Islet precursor cell (in vitro differentiated cells): ENCODE measurements at regions not wholly inside any gene's neighbourhood (a gene's known extent, or its start where the extent isn't known, plus 50 kb on each side); places are given as distances from the start of the nearest gene placed in this dataset.

Experiments
- DNase-seq: peaks from one replicate; pipeline ENCODE4 v3.0.0-alpha.2; 2018

DNA sequence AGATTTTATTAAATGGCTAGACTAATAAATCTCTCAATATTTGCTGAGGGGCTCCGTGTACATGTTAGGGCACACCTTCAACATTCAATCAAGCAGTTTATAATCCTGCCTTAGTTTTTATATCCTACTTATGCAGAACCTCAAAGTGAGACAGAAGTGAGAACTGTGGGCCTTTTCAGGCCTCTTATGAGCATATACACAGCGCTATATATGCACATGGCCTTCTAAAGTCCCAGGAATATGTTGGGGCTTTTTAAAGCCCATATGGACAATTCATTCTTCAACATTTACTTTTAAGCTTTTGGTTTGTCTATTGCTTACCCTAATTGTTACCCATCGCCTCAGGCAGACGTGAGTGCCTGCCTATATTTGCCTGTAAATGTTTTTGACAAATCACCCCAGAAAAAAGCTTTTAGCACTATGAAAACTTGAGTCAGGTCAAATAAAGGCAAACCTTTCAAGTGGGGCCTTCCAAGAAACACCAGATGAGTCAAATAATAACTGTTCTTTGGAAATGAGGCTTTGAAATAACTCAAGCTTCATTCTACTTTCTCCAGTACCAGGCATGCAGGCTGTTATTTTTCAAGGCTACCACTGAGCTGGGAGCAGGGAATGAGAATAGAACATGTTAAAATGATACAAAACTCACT, 58.2 kb downstream of the ESM1 start:
- DNase-seq, result no peak

- DNase-seq, result no peak
Measured at GRCh38 chr5:54924487-54924886, 60.9 kb downstream of the ESM1 start.

- DNase-seq, result no peak
Measured at GRCh38 chr5:54917323-54917722, 68.1 kb downstream of the ESM1 start.

DNA sequence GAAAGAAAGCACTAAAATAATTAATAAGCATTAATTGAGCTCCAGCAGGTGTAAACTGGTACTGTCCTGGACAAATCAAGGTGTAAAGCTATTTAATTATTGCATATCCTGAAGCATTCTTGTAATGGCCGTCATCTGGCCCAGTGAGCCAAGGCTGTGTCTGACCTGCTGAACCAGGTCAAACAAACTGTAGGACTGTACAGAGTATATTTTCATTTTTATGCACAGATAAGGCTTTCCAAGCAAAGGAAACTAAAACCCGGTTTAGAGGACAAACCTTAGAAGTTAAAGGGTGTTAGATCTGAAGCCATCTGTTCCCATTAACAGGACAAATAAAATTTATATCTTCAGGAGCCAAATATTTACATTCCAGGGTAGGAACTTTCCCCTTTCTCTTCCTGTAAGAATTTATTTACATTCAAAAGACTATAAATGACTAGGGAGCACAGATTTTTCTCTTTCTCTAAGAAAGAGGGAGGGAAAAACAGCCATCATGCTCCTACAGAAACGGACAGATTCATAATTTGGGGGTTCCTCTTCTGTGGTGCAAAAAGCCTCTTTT, 69.8 kb downstream of the ESM1 start:
- no peak for DNase-seq

DNA sequence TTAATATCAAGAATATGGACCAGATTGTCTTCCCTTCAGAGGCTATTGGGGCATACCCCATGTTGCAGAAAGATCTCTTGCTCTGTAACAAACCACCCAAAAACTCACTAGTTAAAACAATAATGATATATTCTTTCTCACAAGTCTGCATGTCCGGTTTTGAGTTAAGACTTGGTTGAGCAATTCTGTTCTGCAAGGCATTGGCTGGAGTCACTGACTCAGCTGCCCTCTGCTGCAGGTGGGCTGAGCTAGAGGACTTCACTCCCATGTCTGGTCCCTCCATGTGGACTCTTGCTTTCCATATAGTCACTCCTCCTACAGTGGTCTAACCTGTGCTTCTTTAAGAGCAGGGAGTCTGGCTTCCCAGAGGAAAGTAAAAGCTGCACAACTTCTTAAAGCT, 73.4 kb downstream of the ESM1 start:
- no peak for DNase-seq

DNA sequence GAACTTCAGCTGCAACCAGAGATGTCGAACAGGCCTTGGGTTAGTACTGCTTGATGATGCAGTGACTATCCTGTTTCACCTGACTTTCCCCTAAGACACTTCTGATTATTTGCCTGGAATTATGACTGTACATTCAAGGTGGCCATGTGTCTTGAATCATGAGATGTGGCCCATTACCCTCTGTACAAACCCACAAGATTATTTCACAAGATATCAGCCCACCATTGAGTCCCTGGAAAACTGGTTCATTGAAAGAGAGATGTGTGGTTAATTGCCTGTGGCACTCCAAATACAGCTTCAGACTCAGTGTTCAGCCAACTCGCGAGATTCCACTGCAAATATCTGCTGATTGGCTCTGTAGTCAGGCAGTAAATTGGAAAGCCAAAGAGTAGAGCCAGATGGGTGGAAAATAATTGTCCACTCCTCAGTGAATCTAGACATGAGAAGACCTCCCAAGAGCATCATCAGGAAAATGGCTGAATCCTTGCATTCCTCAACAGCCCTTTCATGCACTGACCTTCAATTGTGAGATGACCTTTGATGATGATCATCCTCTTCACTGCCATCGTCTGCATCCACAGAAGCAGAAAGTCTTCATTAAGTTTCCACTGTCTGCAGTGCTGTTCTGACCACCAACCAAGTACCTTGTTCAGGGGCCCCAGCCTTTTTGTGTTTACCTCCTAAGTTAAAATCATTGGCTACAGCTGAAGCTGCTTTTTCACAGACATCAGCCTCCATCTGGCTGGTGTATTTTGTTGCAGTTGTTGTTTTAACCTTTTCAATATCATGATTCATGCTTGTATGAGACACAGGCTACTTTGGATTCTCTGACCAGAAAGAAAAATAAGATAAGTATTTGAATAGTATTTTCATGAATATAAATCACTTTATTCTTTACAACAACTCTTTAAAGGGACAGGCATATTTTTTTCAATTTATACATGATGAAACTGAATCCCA, 75.2 kb downstream of the ESM1 start:
- DNase-seq, result no peak

DNA sequence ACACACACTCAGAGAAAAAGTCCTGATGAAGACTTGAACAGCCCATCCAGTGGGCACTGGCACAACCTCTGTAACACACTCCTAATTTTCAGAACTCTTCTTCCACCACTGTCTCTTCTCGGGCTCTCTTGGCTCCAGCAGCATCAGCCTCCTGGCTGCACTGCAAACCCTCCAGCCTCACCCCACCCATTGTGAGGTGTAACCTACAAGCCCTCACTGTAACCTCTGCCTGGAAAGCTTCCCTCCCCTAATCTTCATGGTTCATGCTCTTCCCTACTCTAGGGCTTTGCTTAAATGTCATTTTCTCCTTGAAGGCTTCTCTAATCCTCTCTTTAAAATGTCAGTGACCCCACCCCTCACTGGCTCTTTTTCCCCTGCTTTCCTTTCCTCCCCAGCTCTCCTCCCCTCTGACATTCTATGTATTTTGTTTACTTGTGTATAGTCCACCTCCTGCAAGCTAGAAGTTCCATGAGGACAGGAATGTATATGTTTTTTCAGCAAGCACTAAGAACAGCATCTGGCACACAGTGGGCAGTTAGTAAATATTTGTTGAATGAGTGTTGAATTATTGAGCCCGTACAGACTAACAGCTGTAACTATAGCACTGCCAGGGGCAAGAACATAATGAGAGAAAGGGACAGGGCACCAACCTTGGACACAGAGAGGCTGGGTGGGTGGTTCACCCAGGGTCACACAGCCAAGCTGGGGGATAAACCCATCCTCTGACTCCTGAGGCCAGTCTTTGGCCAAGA, 76.4 kb downstream of the ESM1 start:
- no peak for DNase-seq

DNA sequence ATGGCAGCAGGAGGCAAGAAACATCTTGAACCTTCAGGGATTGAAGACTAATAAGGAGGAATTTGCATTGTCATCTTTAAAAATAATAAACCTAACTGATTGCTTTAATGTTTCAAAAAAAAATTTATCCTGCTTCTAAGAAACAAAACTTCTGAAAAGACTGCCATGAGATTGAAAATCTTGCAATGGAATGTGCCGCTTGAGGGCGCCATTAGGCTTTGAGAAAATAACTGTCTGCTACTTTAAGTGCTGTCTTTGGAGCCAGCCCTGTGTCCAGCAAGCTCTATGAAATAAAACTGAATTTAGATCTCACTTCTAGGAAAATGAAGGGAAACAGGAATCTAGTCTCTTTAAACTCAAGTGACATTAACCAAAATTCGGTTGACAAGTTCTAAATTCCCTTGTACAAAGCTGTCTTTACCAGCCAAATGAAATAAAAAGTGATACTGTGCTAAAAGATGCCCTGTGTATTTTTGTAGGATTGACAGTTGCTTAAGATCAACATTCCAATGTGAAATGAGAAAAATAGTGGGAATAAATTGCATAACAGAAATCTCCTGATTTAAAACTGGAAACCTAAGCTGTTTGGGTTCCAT, 79.4 kb downstream of the ESM1 start:
- DNase-seq, result peak; percentile 63

DNA sequence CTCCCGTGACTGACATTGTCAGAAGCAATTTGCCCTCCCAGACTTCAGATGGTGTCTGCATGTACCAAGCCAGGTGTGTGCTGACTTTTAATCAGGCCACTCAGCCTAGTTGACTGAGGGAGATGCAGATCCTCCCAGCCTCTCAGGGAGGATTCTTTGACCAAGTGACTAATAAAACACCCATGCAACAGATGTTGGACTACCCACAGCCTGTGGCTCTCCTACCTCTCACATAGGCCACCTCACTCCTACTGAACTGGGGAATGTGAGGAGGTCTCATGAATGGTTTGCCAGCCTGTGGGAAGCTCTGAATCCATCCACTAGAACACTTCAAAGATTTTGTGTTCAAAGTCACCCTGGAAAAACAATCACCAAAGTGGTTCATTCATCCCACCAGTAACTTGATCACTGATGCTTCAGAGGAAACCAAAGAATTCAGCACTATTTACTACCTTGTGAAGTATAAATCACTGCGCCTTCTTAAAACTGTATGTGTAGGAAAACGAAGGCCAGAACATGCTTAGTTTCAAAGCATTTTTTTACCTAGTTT, 80.1 kb downstream of the ESM1 start:
- no peak for DNase-seq

- peak; percentile 63 for DNase-seq
Measured at GRCh38 chr5:54904425-54904824, 81.0 kb downstream of the ESM1 start.

DNA sequence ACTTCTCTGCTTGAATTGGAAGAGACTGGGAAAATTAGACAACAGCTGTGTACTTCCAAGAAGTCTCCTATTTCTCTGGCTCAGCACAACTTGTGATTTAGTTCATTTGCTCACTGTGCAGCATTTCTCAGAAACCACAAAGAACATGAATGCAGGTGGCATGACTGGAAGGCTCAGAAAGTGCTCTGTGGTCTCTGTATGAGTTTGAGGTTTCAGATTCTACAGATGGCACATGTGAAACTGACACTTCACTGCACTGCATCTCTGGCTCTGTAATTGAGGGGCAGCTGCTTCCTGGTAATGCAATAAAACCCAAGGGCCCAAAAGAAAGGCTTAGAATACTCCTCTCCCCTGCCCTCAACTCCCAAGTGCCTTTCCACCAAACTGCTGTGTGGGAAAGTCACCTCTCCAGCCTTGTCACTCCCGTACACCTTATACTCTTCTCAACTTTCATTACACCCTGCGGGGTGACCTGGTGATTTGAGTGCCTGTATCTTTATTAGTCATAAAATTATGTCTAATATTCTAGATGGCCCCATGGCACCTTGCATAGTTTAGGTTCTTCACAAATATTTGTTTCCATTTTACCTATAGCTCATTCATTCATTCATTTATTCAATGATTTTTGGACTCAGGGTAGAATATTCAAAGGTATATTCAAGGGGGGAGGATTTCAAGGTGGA, 82.5 kb downstream of the ESM1 start:
- no peak for DNase-seq

- peak; percentile 63 for DNase-seq
Measured at GRCh38 chr5:54900984-54901725, 84.2 kb downstream of the ESM1 start.

GRCh38 chr5:54897001-54897400, 88.4 kb downstream of the ESM1 start:
- DNase-seq, result no peak

DNA sequence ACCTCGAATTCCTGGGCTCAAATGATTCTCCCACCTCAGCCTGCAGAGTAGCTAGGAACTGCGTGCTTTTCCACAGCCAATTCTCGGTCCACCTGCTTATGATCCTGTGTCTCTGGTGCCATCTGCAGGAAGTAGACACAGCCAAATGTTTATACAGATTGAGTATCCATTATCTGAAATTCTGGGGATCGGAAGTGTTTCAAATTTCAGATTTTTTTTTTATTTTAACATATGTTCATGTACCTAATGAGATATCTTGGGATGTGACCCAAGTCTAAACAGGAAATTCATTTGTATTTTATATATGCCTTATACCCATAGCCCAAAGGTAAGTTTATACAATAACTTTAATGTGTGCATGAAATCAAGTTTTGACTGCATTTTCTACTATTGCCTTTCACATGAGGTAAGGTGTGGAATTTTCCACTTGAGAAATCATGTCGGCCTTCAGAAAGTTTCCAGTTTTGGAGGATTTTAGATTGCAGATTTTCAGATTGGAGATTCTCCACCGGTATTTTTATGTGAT, 89.5 kb downstream of the ESM1 start:
- DNase-seq, result no peak

DNA sequence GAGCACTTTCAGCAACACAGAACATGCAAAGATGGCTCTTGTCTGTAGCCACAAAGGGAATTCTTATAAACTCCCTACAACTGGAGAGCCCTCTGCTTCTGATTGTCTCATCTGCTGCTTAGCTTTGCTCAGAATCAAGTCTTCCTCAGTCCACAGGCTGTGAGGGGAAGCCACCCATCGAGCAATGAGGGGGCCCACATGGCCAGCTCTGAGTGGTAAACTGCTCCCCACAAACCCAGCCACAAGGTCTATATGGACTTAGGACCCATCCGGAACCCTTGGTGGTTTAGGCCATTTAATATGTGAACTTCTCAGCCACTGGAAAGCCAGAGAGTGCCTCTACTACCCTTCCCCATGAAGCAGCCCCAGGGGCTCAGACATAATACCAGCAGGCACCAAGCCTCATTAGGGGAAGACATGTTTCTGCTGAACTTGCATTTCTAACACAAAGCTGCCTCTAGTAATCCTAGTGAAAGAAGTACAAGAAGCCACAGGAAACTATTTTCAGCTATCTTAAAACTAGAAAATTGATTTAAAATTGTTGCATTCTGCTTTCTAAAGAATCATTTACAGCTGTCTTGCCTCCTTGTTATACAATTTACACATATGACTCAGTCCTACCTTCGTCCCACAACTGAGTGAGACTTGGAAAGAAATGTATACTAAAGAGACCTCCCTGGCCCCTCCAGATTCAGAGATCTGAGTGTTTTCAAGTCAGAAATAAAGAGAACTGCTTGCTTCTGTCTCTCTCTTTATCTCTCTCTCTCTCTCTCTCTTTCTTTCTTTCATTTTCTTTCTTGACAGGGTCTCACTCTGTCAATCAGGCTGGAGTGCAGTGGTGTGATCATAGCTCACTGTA, 90.2 kb downstream of the ESM1 start:
- no peak for DNase-seq

DNA sequence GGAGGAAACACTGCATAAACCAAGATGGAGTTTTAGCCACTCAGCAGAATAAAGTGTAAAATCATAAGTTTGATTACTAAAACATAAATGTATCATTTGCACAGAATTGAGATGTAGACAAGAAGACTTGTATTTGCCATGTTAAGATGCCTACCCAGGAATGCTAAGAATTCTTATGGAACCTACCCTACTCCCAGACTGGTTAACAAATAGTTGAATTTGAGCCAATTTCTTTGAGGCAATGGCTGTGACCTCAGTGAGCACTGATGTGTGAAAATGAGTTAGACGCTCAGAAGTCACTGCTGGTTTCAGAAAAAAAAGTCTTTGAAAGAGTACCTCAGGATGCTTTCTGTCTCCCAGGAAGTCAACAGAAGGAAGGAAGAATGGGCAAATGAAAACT, 95.6 kb downstream of the ESM1 start:
- no peak for DNase-seq

DNA sequence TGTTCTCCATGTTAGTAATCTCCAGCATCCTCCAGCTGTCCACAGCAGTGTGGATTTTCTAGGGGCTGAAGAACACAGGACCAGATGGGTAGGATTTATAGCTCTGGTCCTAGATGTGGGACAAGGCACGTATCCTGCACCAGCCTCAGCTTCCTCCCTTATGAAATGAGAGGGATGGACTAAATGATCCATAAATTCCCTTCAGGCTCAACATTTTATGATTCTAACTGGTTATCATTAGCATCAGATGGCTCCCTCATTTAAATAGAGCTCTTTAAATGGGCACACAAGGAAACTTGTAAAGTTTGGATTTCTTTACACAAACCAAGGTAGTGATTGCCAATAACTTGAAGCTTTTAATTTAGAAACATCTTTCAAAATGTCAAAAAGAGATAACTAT, 97.7 kb downstream of the ESM1 start:
- no peak for DNase-seq

DNA sequence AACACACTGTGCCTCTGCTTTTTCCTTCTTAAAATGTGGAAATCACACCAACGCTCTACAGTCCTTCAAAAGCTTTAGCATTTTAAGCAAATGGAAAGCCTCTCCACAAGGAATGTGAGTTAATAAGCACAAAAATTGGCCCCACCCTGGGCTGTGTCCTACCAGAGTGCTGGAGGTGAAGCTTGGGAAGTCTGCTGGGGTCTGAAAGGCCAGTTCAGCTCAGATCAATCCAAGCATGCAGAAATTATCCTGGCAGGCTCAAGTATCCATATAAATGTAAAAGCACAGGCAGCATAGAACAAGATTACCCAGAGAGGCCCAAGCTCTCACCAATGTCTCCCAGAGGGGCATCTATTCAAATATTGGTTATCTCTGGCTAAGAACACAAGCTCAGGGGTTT, 98.5 kb downstream of the ESM1 start:
- no peak for DNase-seq

- DNase-seq, result no peak
Measured at GRCh38 chr5:54885636-54886035, 99.8 kb downstream of the ESM1 start.

DNA sequence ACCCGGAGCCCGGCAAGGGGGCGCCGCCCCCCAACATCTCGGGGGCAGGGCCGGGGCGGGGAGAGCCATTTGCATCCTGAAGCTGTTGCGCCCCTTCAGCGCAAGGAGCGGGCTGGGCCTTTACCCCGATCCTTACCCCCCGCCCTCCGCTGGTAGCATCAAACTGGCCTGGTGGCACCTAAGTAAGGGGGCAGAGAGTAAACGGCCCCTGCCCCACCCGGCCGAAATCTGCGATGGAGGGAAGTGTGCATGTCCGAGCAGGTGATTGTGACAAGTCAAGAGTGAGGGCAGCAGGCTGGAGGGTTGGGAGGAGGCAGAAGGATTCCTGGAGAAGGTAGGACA, 101.2 kb downstream of the ESM1 start:
- DNase-seq, result no peak
